GM21390 (cell line): ENCODE measurements at regions not wholly inside any gene's neighbourhood (a gene's known extent, or its start where the extent isn't known, plus 50 kb on each side); places are given as distances from the start of the nearest gene placed in this dataset.
"Not testable (repeated sequence)": the region's sequence is repeated elsewhere in the genome, so short reads cannot be mapped to it uniquely, and the experiment has no call there.

ENCODE experiments used
- ATAC-seq: cut with Tn5 transposase; IDR thresholded peaks from one replicate; pipeline ENCODE4 v1.9.1; 2021; ENCODE audit not compliant: unreplicated experiment

DNA sequence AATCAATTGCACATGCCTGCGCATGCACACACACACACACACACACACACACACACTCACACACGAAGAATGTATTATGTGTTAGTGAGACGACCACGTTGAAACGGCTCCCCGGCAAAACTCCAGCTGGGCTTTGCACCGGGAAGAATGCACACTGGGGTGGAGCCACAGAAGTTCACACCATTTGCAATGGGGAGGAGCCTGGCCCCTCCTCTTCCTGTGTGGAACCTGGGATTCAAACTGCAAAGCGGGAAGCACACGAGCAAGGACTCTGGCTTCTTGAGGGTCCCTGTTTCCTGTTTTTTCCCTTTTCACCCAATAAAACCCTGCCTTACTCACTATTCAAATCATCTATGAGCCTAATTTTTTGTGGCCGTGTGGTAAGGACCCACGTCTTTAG lies 304.0 kb upstream of the TMEFF2 start:
- no peak for ATAC-seq

DNA sequence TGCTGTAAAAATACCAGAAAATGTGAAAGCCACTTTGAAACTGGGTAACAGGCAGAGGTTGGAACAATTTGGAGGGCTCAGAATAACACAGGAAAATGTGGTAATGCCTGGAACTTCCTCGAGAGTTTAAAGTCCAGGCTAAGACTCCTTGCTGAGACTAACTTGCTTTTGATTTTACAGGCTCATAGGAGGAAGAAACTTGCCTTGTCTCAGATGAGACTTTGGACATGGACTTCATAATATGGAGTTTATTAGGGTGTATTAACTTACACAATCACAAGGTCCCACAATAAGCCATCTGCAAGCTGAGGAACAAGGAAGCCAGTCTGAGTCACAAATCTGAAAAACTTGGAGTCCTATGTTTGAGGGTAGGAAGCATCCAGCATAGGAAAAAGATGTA lies 293.4 kb upstream of the TMEFF2 start:
- ATAC-seq, result not testable (repeated sequence)

GRCh38 chr2:192487636-192488035 lies 292.9 kb upstream of the TMEFF2 start:
- no peak for ATAC-seq

DNA sequence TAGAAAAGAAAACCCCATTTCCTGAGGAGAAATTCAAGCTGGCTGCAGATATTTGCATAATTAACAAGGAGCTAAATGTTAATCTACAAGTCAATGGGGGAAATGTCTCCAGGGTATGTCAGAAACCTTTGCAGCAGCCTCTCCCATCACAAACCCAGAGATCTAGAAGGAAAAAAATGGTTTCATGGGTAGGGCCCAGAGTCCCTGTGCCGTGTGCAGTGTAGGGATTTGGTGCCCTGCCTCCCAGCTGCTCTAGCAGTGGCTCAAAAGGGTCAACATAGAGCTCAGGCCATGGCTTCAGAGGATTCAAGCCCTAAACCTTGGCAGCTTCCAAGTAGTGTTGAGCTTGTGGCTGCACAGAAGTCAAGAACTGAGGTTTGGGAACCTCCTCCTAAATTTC lies 290.2 kb upstream of the TMEFF2 start:
- ATAC-seq, result no peak

DNA sequence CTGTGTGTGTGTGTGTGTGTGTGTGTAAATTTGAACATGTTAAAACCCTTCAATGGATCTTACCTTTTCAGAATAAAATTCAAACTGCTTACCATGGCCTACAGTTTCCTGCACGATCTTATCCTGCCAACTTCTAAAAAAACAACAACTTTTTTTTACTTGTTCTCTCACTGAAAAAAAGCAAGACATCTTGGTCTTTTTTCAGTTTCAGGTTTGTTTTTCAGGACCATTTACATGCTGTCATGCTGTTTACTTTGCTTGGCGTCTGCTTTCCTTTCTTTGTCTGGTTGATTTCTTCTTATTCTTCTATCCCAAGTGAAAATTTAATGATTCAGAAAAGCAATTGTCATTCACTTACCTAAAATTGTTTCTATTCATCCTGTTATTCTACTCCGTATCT lies 286.3 kb upstream of the TMEFF2 start:
- no peak for ATAC-seq

DNA sequence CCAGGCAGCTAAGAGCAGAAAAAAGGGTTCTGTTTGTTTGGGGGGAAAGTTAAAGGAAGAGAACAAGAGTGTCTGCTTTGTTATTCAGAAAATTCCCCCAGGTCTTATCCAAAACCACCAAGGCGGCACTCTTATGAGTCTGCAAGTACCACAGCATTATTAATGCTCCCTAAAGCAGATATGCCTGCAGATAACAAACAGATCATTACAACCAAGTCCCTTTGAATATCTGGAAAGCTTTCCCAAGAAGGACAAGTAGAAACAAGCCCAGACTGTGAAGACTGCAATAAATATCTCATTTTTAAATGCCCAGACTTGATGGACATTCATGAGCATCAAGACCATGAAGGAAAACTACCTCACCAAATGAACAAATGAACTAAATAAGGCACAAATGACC lies 278.6 kb upstream of the TMEFF2 start:
- no peak for ATAC-seq

DNA sequence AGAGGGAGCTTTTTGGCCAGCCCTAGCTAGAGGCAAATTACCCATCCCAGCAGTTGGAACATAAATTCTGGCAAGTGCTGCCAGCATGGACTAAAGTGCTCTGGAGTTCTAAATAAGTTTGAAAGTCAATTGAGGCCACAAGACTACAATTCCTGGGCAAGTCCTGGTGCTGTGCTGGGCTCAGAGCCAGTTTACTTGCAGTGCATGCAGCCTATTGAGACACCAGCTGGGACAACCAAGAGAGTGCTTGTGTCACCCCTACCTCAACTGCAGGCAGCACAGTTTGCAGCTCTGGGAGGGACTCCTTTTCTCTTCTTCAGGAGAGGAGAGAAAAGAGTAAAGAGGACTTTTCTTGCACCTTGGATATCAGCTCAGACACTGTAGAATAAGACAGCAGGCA lies 277.2 kb upstream of the TMEFF2 start:
- no peak for ATAC-seq

GRCh38 chr2:192469612-192470011 lies 274.9 kb upstream of the TMEFF2 start:
- no peak for ATAC-seq

- no peak for ATAC-seq
These were observed 273.4 kb upstream of the TMEFF2 start for GRCh38 chr2:192467953-192468660.

DNA sequence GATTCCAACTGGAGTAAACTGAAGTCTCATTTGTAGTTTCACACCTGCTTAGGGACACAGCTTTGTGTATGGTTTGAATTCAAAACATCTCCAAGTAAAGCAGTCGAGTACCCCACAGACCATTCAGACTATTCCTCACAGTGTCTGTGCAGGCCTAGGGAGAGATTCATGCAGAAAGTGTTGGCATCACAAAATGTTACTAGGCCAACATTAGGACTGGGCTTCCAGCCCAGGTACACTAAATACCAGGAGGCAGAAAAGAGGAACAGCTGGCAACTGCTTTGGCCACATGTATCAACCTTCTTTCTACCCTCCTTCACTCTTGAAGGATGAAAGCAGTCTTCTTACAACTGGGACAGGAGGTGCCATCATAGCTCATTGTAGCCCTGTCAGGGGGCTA lies 270.4 kb upstream of the TMEFF2 start:
- ATAC-seq, result no peak

DNA sequence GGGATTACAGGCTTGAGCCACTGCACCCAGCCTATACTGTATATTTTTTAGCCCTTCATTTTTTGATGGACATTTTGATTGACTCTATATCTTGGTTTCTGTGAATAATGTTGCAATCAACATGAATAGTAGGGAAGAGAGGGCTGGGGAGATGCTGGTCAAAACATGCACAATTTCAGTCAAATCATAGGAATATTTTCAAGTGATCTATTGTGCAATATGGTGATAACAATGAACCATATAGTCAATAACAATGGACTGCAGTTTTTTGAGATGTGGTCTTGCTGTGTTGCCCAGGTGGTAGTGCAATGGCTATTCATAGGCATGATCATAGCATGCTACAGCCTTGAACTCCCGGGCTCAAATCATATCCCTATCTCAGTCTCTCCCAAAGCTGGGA lies 264.7 kb upstream of the TMEFF2 start:
- ATAC-seq, result no peak

DNA sequence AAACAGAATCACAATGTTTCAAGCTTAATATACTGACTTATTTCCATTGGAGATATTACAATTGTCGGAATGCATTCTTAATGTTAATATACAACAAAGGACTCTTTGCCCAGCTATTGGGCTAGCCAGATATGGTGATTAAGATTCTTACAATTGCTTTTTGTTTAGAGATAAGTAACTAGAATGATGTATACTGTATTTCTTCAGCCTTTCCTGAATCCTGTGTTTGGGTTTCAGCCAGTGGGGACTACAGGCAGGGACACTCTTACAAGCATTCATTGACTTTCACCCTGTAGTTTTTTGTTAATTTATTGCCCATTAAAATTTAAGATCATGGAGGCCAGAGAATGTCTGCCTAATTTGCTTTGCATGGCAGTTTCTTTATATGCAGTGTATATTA lies 254.1 kb upstream of the TMEFF2 start:
- ATAC-seq, result no peak

DNA sequence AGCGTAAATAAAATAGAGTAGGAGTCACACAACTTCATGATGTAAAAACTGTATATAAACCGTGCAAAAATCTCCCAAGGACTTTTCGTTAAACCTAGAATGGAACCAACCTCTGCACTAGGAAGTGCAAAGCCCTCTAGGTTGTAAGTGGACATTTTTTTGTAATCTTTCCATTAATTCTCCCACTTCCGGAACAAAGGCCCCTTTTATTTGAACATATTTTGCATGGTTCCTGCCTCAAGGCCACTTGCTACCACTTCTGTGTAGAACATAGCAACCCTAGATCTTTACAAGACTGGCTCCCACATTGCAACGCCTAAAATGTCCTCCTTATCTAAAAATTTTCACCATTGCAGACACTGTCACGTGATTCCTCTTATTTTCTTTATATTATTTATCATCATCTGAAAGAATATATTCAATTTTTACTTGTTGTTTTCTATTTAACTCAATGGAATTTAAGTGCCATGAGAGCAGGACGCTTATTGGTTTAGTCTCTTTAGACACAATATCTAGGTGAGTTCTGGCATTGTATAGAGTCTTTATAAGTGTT lies 249.6 kb upstream of the TMEFF2 start:
- ATAC-seq, result no peak

GRCh38 chr2:192443831-192444230 lies 249.1 kb upstream of the TMEFF2 start:
- no peak for ATAC-seq

GRCh38 chr2:192438239-192438638 lies 243.5 kb upstream of the TMEFF2 start:
- ATAC-seq, result no peak

- no peak for ATAC-seq
These were observed 242.9 kb upstream of the TMEFF2 start for GRCh38 chr2:192437653-192438052.

- no peak for ATAC-seq
These were observed 229.5 kb upstream of the TMEFF2 start for GRCh38 chr2:192424243-192424642.

DNA sequence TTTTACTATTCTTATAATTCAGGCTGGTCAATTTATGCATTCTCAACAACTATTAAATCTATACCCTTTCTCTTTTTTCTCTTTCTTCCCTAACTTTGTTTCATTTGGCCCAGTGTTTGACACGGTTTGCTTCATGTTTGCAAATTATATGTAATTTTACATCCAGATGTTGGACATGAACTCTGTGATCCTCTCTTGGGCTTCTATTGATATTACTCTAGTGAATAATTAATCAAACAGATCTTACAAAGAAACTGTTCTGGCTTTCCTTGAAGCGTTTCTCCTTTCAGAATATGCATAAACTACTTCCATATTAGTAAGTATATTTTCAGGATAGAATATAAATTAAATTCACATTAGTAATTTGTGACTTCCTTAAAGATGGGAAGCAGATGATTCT lies 225.1 kb upstream of the TMEFF2 start:
- ATAC-seq, result no peak

DNA sequence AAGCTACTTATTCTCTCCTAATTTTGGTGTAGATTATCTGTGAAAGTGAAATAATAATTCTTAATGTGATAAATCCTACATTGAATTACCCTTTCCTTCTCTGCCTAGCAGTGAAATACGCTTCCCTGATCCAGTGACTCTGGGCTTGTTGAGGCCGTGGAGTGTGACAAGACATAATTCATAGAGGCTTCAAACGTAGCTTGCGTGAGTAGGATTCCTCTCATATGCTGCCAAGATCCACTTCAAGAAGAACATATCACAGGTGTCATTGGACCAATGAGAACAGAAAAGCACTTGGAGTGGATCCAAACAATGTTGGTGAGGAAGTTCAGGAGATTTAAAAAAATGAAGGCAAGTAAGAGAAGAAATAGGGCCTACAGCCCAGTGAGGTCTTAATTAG lies 221.3 kb upstream of the TMEFF2 start:
- ATAC-seq, result no peak

GRCh38 chr2:192414794-192415193 lies 220.1 kb upstream of the TMEFF2 start:
- ATAC-seq, result no peak

GRCh38 chr2:192413812-192414681 lies 219.3 kb upstream of the TMEFF2 start:
- no peak for ATAC-seq

DNA sequence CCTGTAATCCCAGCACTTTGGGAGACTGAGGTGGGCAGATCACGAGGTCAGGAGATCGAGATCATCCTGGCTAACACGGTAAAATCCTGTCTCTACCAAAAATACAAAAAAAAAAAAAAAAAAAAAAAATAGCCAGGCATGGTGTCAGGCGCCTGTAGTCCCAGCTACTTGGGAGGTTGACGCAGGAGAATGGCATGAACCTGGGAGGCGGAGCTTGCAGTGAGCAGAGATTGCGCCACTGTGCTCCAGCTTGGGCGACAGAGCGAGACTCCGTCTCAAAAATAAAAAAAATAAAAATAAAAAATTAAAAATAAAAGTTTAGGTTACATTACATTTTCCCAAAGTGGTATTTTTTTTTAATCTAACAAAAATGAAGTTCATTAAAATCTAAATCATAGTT lies 218.1 kb upstream of the TMEFF2 start:
- not testable (repeated sequence) for ATAC-seq
